Fibroblast of lung (primary cell): ENCODE measurements at regions not wholly inside any gene's neighbourhood (a gene's known extent, or its start where the extent isn't known, plus 50 kb on each side); places are given as distances from the start of the nearest gene placed in this dataset.

Experiments
- DNase-seq, 2 donors: peaks; one replicate each; pipeline versions ENCODE4 v3.0.0 to v3.0.0-alpha.2; 2010; ENCODE audit warnings: low read depth in 2 of 2
- H2AFZ ChIP-seq: 2 replicates; pipeline ENCODE4 v1.5.1; 2012; ENCODE audit warnings: low read length, control low read depth, inconsistent platforms
- H3K27ac ChIP-seq: 2 replicates; pipeline ENCODE4 v1.5.1; 2011; ENCODE audit warnings: low read length, control low read depth; ENCODE audit not compliant: insufficient read depth
- H3K27me3 ChIP-seq: 2 replicates; pipeline ENCODE4 v1.5.1; 2011; ENCODE audit warnings: mild to moderate bottlenecking, low read length; ENCODE audit not compliant: control insufficient read depth, insufficient read depth
- H3K36me3 ChIP-seq: 2 replicates; pipeline ENCODE4 v1.5.1; 2011; ENCODE audit warnings: low read length; ENCODE audit not compliant: control insufficient read depth, insufficient read depth
- H3K4me1 ChIP-seq: 2 replicates; pipeline ENCODE4 v1.5.1; 2011; ENCODE audit warnings: low read length; ENCODE audit not compliant: control insufficient read depth, insufficient read depth; ENCODE audit errors: extremely low read depth
- H3K4me2 ChIP-seq: 2 replicates; pipeline ENCODE4 v1.5.1; 2011; ENCODE audit warnings: low read length, control low read depth; ENCODE audit not compliant: insufficient read depth; ENCODE audit errors: extremely low read depth
- H3K4me3 ChIP-seq, 4 experiments: fragments of 200-600 bp in 1 of 4; sonication (generic) in 1 of 4; replicated peaks in 1 of 4; 2 replicates each; pipeline ENCODE4 v1.5.1; 2011 to 2016; ENCODE audit warnings: low read length in 4 of 4, low read depth in 3 of 4, mild to moderate bottlenecking in 3 of 4, control low read depth in 2 of 4, inconsistent platforms in 1 of 4, mixed read lengths in 1 of 4; ENCODE audit not compliant: insufficient read depth in 1 of 4; ENCODE audit errors: control extremely low read depth in 1 of 4
- H3K79me2 ChIP-seq: 2 replicates; pipeline ENCODE4 v1.5.1; 2012; ENCODE audit warnings: mild to moderate bottlenecking, low read length, inconsistent platforms; ENCODE audit not compliant: control insufficient read depth, insufficient read depth
- H3K9ac ChIP-seq: 2 replicates; pipeline ENCODE4 v1.5.1; 2011; ENCODE audit warnings: mild to moderate bottlenecking, low read length, control low read depth; ENCODE audit not compliant: insufficient read depth
- H3K9me3 ChIP-seq: 2 replicates; pipeline ENCODE4 v1.5.1; 2012; ENCODE audit warnings: low read depth, low read length; ENCODE audit not compliant: control insufficient read depth, insufficient read depth
- H4K20me1 ChIP-seq: 2 replicates; pipeline ENCODE4 v1.5.1; 2011; ENCODE audit warnings: low read length; ENCODE audit not compliant: control insufficient read depth, insufficient read depth; ENCODE audit errors: extremely low read depth
- CTCF ChIP-seq, 2 donors: IDR thresholded peaks in 1 of 2; conservative IDR thresholded peaks in 1 of 2; 1 replicate in 1 of 2; 2 replicates in 1 of 2; pipeline ENCODE4 v1.5.1; 2011 to 2012; ENCODE audit warnings: low read length in 2 of 2, control low read depth in 1 of 2, inconsistent platforms in 1 of 2, low read depth in 1 of 2, mild to moderate bottlenecking in 1 of 2
- EZH2 ChIP-seq: IDR thresholded peaks from 2 replicates; pipeline ENCODE4 v1.5.1; 2012; ENCODE audit warnings: low read length, control low read depth, mild to moderate bottlenecking; ENCODE audit errors: missing control alignments

- TF ChIP-seq EZH2 (no peak), CTCF (conservative IDR thresholded peaks at IDR 0.05 in 1 of 2, IDR thresholded peaks at IDR 0.05 in 1 of 2; ENCODE audit: low read depth in 1 of 2, low read length in 2 of 2) (no peak)
- H3K9ac ChIP-seq = no peak overlapping the region
- H3K4me2 ChIP-seq = no peak overlapping the region
- no peaks in the 10 kb centered on the region for H3K9me3 ChIP-seq
- H4K20me1 ChIP-seq = no peaks in the 10 kb centered on the region
- no peak overlapping the region for H3K27ac ChIP-seq
- no peaks in the 10 kb centered on the region for H3K36me3 ChIP-seq
- H2AFZ ChIP-seq = no peak overlapping the region
- no peak overlapping the region for H3K4me3 ChIP-seq
- no peaks in the 10 kb centered on the region for H3K79me2 ChIP-seq
- no peaks in the 10 kb centered on the region for H3K27me3 ChIP-seq
- DNase-seq = no peak
- H3K4me1 ChIP-seq = no peaks in the 10 kb centered on the region
These were observed 1000.5 kb downstream of the FLRT2 start for GRCh38 chr14:86530457-86530856.

GRCh38 chr14:86527312-86527711, 997.4 kb downstream of the FLRT2 start:
- TF ChIP-seq CTCF (conservative IDR thresholded peaks at IDR 0.05 in 1 of 2, IDR thresholded peaks at IDR 0.05 in 1 of 2; ENCODE audit: low read depth in 1 of 2, low read length in 2 of 2) (no peak), EZH2 (no peak)
- Histone ChIP-seq H3K4me2 (no peak overlapping the region), H3K36me3 (no peaks in the 10 kb centered on the region), H3K9me3 (no peaks in the 10 kb centered on the region), H3K9ac (no peak overlapping the region), H3K79me2 (no peaks in the 10 kb centered on the region), H3K27me3 (no peaks in the 10 kb centered on the region), H4K20me1 (no peaks in the 10 kb centered on the region), H3K4me1 (no peaks in the 10 kb centered on the region), H3K4me3 (no peak overlapping the region), H2AFZ (no peak overlapping the region), H3K27ac (no peak overlapping the region)
- no peak for DNase-seq

- no peaks in the 10 kb centered on the region for H3K27me3 ChIP-seq
- no peak overlapping the region for H3K4me3 ChIP-seq
- TF ChIP-seq EZH2 (no peak), CTCF (conservative IDR thresholded peaks at IDR 0.05 in 1 of 2, IDR thresholded peaks at IDR 0.05 in 1 of 2; ENCODE audit: low read depth in 1 of 2, low read length in 2 of 2) (no peak)
- H4K20me1 ChIP-seq = no peaks in the 10 kb centered on the region
- no peaks in the 10 kb centered on the region for H3K36me3 ChIP-seq
- H3K79me2 ChIP-seq = no peaks in the 10 kb centered on the region
- DNase-seq = no peak
- no peak overlapping the region for H3K9ac ChIP-seq
- no peaks in the 10 kb centered on the region for H3K4me1 ChIP-seq
- H2AFZ ChIP-seq = no peak overlapping the region
- H3K9me3 ChIP-seq = no peaks in the 10 kb centered on the region
- no peak overlapping the region for H3K27ac ChIP-seq
- H3K4me2 ChIP-seq = no peak overlapping the region
These were observed 995.7 kb downstream of the FLRT2 start for GRCh38 chr14:86525673-86526072.
